ENCODE measurements at regions not wholly inside any gene's neighbourhood (a gene's known extent, or its start where the extent isn't known, plus 50 kb on each side); places are given as distances from the start of the nearest gene placed in this dataset.

DNA sequence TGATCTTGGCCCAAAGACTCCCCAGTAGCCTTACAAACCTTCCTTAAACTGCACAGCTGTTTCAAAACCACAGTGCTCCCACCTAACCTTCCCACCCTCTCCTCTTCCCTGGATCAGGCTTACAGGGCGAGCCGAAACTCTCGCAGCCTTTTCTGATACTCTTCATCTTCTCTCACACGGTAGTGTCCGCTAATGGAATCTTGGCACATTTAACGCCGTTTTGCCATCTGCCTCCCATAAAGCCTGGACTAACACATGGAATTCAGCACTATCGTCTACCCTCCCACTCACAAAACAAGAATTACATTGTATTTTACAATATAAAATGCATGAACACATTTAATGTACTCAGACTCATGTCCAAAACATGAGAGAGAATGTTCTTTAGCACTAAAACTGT, 135.9 kb downstream of the RAP2A start (continued):
- TF ChIP-seq, protein P1, sequence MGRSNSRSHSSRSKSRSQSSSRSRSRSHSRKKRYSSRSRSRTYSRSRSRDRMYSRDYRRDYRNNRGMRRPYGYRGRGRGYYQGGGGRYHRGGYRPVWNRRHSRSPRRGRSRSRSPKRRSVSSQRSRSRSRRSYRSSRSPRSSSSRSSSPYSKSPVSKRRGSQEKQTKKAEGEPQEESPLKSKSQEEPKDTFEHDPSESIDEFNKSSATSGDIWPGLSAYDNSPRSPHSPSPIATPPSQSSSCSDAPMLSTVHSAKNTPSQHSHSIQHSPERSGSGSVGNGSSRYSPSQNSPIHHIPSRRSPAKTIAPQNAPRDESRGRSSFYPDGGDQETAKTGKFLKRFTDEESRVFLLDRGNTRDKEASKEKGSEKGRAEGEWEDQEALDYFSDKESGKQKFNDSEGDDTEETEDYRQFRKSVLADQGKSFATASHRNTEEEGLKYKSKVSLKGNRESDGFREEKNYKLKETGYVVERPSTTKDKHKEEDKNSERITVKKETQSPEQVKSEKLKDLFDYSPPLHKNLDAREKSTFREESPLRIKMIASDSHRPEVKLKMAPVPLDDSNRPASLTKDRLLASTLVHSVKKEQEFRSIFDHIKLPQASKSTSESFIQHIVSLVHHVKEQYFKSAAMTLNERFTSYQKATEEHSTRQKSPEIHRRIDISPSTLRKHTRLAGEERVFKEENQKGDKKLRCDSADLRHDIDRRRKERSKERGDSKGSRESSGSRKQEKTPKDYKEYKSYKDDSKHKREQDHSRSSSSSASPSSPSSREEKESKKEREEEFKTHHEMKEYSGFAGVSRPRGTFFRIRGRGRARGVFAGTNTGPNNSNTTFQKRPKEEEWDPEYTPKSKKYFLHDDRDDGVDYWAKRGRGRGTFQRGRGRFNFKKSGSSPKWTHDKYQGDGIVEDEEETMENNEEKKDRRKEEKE (IDR thresholded peaks at IDR 0.05), result no peak
- TF ChIP-seq NRF1 (conservative IDR thresholded peaks at IDR 0.05; ENCODE audit: low read depth, low read length), result no peak
- TF ChIP-seq, protein P2, sequence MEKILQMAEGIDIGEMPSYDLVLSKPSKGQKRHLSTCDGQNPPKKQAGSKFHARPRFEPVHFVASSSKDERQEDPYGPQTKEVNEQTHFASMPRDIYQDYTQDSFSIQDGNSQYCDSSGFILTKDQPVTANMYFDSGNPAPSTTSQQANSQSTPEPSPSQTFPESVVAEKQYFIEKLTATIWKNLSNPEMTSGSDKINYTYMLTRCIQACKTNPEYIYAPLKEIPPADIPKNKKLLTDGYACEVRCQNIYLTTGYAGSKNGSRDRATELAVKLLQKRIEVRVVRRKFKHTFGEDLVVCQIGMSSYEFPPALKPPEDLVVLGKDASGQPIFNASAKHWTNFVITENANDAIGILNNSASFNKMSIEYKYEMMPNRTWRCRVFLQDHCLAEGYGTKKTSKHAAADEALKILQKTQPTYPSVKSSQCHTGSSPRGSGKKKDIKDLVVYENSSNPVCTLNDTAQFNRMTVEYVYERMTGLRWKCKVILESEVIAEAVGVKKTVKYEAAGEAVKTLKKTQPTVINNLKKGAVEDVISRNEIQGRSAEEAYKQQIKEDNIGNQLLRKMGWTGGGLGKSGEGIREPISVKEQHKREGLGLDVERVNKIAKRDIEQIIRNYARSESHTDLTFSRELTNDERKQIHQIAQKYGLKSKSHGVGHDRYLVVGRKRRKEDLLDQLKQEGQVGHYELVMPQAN (conservative IDR thresholded peaks at IDR 0.05), result no peak

DNA sequence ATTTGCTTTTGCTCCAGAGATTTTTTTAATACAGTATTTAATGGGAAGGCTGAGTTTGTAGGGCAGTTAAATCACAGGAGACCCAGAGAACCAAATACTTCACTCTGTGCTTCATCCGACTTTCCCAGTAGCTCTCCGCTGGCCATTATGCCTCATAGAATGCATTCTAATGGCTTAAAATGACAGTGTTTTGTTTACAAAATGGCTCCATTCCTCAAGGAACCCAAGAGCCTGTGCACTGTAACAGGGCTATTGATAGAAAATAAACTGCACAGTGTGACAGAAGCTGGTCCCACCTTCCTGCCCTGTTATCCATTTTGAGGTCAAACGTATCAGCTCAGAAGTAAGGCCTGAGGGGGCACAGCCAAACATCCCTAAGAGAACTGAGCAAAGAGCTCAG, 136.5 kb downstream of the RAP2A start:
- Histone ChIP-seq H3K9me3 (replicated peaks; ENCODE audit: control insufficient read depth, insufficient read depth, low read length) (no peaks in the 10 kb centered on the region), H3K36me3 (ENCODE audit: control insufficient read depth in 2 of 2, insufficient read depth in 2 of 2, low read length in 1 of 2) (no peaks in the 10 kb centered on the region), H2AFZ (ENCODE audit: control insufficient read depth, low read depth, low read length) (no peak overlapping the region), H3K9ac (ENCODE audit: control insufficient read depth, insufficient read depth, low read length) (no peak overlapping the region), H3K27ac (ENCODE audit: control insufficient read depth, insufficient read depth) (no peak overlapping the region), H3K27me3 (replicated peaks in 1 of 2; ENCODE audit: control insufficient read depth in 2 of 2, insufficient read depth in 2 of 2, low read length in 1 of 2) (no peaks in the 10 kb centered on the region), H3K79me2 (ENCODE audit: control insufficient read depth, insufficient read depth, low read length) (no peaks in the 10 kb centered on the region), H3K4me2 (ENCODE audit: control insufficient read depth, insufficient read depth) (no peak overlapping the region), H4K20me1 (ENCODE audit: control insufficient read depth, insufficient read depth) (no peaks in the 10 kb centered on the region), H3K4me3 (no peak overlapping the region), H3K4me1 (ENCODE audit: control insufficient read depth, insufficient read depth, low read length) (no peaks in the 10 kb centered on the region)
- no TSS peak for BruUV-seq (replicated peaks)
- WGBS (ENCODE audit: insufficient coverage, insufficient replicate concordance, low lambda C conversion rate, missing lambda C conversion rate), result 66% methylated on average over 3 of the region's 3 CpGs
- in situ Hi-C loops (cut with MboI) (no loop called here), intact Hi-C loops (cut with micrococcal nuclease; ENCODE audit: unreplicated experiment) (loop anchor here (10.0 kb wide), 2 partner anchors 206 to 456 kb away; no protein-coding TSS in a partner anchor)
- ATAC-seq, result no peak
- CTCF ChIA-PET, result interaction anchor here (1.0 to 1.5 kb wide), 2 partner anchors 138 to 211 kb away, joined by 3 read pairs; no protein-coding TSS in a partner anchor
- POLR2A ChIA-PET, result no interaction called here
- SMC1A ChIA-PET (ENCODE audit: uncharacterized antibody, unreplicated experiment), result no interaction called here
- DNase-seq (ENCODE audit: low read depth, low spot score), result no peak
- FAIRE-seq, result no peak
- RAD21 ChIA-PET (ENCODE audit: unreplicated experiment), result no interaction called here
- TF ChIP-seq BACH1 (IDR thresholded peaks at IDR 0.05; ENCODE audit: borderline replicate concordance) (no peak), STAT3 (IDR thresholded peaks at IDR 0.05; ENCODE audit: low read depth, low read length) (no peak), MEF2A (IDR thresholded peaks at IDR 0.05; ENCODE audit: insufficient read depth, low read depth, low read length) (no peak), RAD51 (IDR thresholded peaks at IDR 0.05) (no peak), MXI1 (IDR thresholded peaks at IDR 0.05; ENCODE audit: low read depth, low read length) (no peak), SUZ12 (IDR thresholded peaks at IDR 0.05; ENCODE audit: unreplicated experiment) (no peak), RAD21 (IDR thresholded peaks at IDR 0.05; ENCODE audit: insufficient read depth, low read depth, low read length) (no peak), JUNB (IDR thresholded peaks at IDR 0.05) (no peak), STAT1 (conservative IDR thresholded peaks at IDR 0.05) (no peak), POLR2A (IDR thresholded peaks at IDR 0.05; ENCODE audit: low read depth, low read length) (no peak), POLR2AphosphoS5 (IDR thresholded peaks at IDR 0.05; ENCODE audit: low read length) (no peak), PAX8 (IDR thresholded peaks at IDR 0.05) (no peak), EED (IDR thresholded peaks at IDR 0.05; ENCODE audit: low read depth) (no peak), NFXL1 (IDR thresholded peaks at IDR 0.05; ENCODE audit: borderline replicate concordance) (no peak)

Data from GM12878 (cell line).